C4-2B (cell line): ENCODE measurements at regions not wholly inside any gene's neighbourhood (a gene's known extent, or its start where the extent isn't known, plus 50 kb on each side); places are given as distances from the start of the nearest gene placed in this dataset.

Experiments
- CTCF ChIP-seq: fragments of 450-650 bp; conservative IDR thresholded peaks from 2 replicates; pipeline ENCODE4 v1.5.1; 2017; ENCODE audit warnings: mild to moderate bottlenecking
- ZFX ChIP-seq: fragments of 450-650 bp; IDR thresholded peaks from 2 replicates; pipeline ENCODE4 v1.6.1; 2017

- TF ChIP-seq CTCF: no peak
- no peak for TF ChIP-seq ZFX
Measured at GRCh38 chr21:35191128-35191527, 142.0 kb upstream of the RUNX1 start.
